Activated CD8-positive, alpha-beta memory T cell treated with anti-CD3 and anti-CD28 coated beads for 1 hour (primary cell): ENCODE measurements at regions not wholly inside any gene's neighbourhood (a gene's known extent, or its start where the extent isn't known, plus 50 kb on each side); places are given as distances from the start of the nearest gene placed in this dataset.

Experiments
- DNase-seq, 2 donors: peaks; one replicate each; pipeline ENCODE4 v3.0.0-alpha.2; 2020; ENCODE audit warnings: low read depth in 1 of 2; ENCODE audit errors: extremely low read depth in 1 of 2

DNA sequence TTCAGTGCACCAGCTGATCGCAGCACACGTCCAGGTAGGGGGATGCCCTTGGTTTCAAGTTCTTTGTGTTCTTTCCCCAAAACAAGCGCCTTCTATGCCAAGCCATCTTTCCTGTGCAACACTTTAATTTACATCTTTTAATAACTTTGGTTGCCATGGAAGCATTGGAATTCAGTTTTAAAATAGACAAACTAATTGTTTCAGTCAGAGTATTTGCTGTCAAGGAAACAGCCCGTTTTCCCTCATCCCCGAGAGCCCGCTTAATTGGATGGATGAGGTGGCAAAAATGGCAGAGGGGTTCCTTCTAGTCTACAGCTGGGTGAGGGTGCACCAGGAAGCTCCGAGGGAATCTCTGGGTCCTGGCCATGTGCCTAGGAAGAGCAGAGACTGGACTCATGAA, 793.7 kb upstream of the EEF2KMT start:
- no peak for DNase-seq

GRCh38 chr16:5885521-5885920, 787.9 kb upstream of the EEF2KMT start:
- no peak for DNase-seq

GRCh38 chr16:5884996-5885395, 787.4 kb upstream of the EEF2KMT start:
- DNase-seq, result no peak

DNA sequence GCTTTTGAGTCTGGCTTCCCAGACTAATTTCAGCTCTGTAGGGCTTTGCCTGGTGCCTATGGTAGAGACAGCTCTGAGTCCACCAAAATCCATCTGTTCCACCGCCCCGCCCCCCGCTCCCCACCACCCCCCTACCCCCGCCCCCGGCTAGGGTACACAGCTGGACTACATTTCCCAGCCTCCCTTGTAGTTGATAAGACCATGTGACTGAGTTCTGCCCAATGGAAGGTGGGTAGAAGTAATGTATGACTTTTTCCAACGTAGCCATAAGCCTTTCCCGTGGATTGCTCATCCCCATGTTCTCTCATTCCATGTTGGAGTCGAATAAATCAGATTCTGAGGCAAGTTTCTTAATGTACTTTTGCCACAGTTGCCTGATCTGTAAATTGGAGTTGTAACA, 786.7 kb upstream of the EEF2KMT start:
- DNase-seq, result no peak

GRCh38 chr16:5882087-5882640, 784.6 kb upstream of the EEF2KMT start:
- no peak for DNase-seq

DNA sequence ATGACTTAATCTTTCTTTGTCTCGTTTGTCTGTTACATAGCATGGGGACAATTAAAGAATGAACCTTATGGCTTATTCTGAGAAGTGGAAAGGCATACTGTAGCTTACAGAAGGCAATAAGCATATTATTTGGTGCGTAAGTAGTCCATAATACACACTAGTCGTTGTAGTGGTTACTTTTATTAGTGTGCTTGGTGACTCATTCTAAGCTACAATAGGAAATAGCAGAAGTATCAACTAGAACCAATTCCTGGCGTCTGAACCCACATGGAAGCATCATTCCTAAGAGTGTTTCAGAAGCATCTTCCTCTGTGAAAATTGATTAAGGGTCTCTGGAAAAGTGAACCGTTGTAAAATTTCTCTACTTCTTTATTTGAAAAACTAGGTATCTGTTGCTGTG, 777.8 kb upstream of the EEF2KMT start:
- no peak for DNase-seq

DNA sequence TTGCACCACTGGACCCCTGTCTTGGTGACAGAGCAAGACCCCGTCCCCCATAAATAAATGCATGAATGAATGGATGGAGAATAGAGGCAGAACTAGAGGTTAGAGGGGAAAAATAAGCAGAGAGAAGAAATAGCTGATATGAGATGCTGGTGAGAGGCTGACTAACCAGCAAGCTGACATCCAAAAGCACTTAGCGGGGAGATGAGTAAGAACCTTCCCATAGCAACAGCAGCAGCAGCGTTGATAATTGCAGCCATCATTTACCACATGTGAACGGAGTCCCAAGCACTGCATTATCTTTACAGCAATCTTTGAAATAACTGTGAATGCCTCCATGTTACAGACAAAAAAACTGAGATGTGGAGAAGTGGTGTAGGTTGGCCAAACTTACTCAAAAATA, 777.3 kb upstream of the EEF2KMT start:
- DNase-seq, result no peak

GRCh38 chr16:5873221-5873620, 775.6 kb upstream of the EEF2KMT start:
- DNase-seq, result no peak

DNA sequence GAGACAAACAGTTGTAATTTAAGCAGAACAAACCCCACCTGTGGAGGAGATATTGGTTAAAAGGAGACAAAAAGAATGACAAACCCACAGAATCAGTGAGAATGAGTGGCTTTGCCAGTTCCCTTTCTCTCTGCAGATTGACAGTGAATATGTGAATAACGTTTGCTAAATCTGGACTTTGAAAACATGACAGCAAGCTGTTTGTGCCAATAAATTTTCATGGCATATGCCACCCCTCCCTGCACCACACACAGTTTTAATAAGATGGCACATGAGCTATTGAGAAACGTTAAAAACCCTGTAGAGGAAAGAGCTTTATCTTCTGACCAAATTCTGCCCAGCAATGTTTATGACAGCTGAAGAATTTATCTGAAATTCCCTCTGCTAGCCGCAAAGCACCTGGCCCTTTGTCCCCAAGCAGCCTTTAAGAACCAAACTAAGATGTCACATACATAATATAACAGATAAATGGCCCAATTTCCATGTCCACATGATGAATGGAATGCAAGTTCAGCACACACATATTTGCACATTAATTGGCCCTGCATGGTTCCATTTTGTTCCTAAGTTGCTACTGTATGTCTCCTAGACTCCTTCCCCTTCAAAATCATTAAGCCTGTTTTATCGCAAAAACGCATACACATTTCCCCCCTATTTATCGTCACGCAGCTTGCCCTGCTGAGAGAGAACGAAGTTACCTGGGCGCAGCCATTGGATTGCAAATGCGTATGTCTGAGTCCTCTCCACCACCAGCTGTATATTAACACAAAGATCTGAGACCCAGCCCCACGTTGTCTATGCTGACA, 773.5 kb upstream of the EEF2KMT start:
- no peak for DNase-seq

DNA sequence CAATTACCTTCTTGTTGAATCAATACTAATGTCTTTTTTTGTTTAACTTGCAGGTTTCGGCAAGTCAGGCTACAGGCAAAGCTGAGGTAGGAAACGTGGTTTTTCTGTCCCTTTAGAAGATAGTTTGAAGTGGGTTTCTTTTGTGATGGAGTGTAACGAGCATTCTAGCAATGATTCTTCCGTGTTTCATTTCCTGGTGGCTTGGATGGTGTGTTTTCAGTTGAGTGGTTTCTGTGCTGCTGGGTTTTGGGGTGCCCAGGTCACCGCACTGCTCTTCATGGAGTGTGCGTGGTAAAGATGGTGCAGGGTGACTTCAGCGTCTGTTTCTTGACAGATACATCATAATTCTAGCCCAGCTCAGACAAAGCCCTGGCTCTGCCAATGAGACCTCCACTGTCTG, 769.7 kb upstream of the EEF2KMT start:
- DNase-seq, result no peak

DNA sequence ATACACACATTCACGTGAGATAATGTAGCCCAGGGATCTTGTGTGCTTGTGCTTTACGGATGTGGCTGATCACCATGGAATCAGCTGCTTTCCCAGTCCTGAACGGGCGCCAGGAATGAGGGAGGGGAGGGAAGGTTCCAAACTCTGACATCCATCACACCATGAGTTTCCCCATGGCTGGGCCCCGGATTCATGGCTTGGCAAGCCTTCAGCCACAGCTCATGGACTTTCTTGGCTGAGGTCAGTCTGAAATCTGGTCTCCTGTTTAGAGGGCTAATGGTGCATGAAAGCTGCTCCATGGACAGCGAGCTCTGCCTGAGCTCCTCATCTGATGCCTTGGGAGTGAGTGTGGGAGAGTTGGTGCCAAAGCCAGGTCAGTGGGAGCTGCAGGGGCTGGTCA, 767.6 kb upstream of the EEF2KMT start:
- no peak for DNase-seq

GRCh38 chr16:5863071-5863606, 765.5 kb upstream of the EEF2KMT start:
- DNase-seq, result no peak

GRCh38 chr16:5862103-5862840, 764.7 kb upstream of the EEF2KMT start:
- no peak for DNase-seq

GRCh38 chr16:5861241-5861640, 763.6 kb upstream of the EEF2KMT start:
- DNase-seq, result no peak

GRCh38 chr16:5858180-5858579, 760.6 kb upstream of the EEF2KMT start:
- DNase-seq, result no peak

- DNase-seq, result no peak
These were observed 756.4 kb upstream of the EEF2KMT start for GRCh38 chr16:5854027-5854426.

DNA sequence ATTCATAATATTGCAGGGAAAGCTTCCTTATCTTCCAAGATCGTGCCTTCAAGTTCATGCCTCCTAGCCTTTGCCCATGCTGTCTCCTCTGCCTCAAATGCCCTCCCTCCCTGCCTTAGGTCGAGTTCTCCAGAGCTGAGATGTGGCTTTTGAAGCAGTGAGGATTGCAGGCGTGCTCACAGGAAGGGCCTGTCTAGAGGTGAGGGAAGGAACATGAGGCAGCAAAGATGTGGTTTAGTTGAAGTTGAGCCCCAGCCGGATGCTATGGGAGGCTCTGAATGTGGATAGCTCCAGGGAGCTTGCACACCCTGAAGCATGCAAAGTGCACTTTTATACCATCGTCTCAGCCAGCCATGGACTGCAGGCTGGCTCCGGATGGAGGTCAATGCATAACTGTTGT, 754.6 kb upstream of the EEF2KMT start:
- DNase-seq, result no peak

GRCh38 chr16:5851393-5851982, 753.9 kb upstream of the EEF2KMT start:
- no peak for DNase-seq

GRCh38 chr16:5850632-5851392, 753.2 kb upstream of the EEF2KMT start:
- DNase-seq, result no peak

DNA sequence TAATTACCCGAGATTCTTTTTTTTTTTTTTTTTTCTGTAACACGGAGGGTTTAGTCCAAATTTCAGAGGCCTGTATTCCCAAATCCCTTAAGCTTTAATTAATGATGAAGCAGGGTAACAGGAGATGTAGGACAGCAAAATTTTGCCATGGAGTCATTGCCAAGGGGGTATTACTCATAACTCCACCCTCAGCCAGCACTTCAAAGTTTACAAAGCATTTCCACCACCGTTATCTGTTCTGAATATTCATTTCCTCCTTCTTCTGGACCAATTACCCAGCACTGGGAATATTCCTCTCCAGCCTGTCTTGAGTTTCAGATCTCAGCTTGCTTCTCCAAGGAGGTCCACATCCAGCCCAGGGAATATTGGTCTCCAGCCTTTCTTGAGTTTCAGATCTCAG, 747.5 kb upstream of the EEF2KMT start:
- DNase-seq, result no peak

GRCh38 chr16:5841974-5842373, 744.4 kb upstream of the EEF2KMT start:
- DNase-seq, result no peak
